ENCODE measurements at regions not wholly inside any gene's neighbourhood (a gene's known extent, or its start where the extent isn't known, plus 50 kb on each side); places are given as distances from the start of the nearest gene placed in this dataset.

- no peak for TF ChIP-seq CTCF (IDR thresholded peaks at IDR 0.05)
- TF ChIP-seq POLR2AphosphoS5 (IDR thresholded peaks at IDR 0.05), result no peak
Measured at GRCh38 chr20:40760399-40760798, 71.4 kb upstream of the MAFB start.

Measured in breast epithelium (tissue), 3 donors.